Mucosa of stomach (tissue), 1 donor: ENCODE measurements at regions not wholly inside any gene's neighbourhood (a gene's known extent, or its start where the extent isn't known, plus 50 kb on each side); places are given as distances from the start of the nearest gene placed in this dataset.

Experiments used
- H3K27me3 ChIP-seq: one replicate; pipeline ENCODE4 v1.7.0; 2013; ENCODE audit warnings: mild to moderate bottlenecking, low read length; ENCODE audit not compliant: control insufficient read depth, insufficient read depth
- H3K36me3 ChIP-seq: one replicate; pipeline ENCODE4 v1.7.0; 2013; ENCODE audit warnings: low read length; ENCODE audit not compliant: control insufficient read depth, insufficient read depth
- H3K4me1 ChIP-seq: one replicate; pipeline ENCODE4 v1.7.0; 2013; ENCODE audit warnings: mild to moderate bottlenecking, low read length; ENCODE audit not compliant: control insufficient read depth, insufficient read depth
- H3K4me3 ChIP-seq: one replicate; pipeline ENCODE4 v1.7.0; 2013; ENCODE audit warnings: low read length
- H3K9ac ChIP-seq: one replicate; pipeline ENCODE4 v1.7.0; 2013; ENCODE audit warnings: mild to moderate bottlenecking, low read length, moderate library complexity
- H3K9me3 ChIP-seq: one replicate; pipeline ENCODE4 v1.7.0; 2013; ENCODE audit warnings: mild to moderate bottlenecking, low read length, moderate library complexity; ENCODE audit not compliant: control insufficient read depth
- donor health status: Pancreatic carcinoma.

- H3K9me3 ChIP-seq, result no peaks in the 10 kb centered on the region
- no peaks in the 10 kb centered on the region for H3K27me3 ChIP-seq
- H3K4me1 ChIP-seq, result no peaks in the 10 kb centered on the region
- no peak overlapping the region for H3K9ac ChIP-seq
- H3K36me3 ChIP-seq, result no peaks in the 10 kb centered on the region
- no peak overlapping the region for H3K4me3 ChIP-seq
These were observed 735.1 kb upstream of the MARCKS start for GRCh38 chr6:113122060-113122459.

GRCh38 chr6:113125626-113126025 lies 731.5 kb upstream of the MARCKS start:
- no peaks in the 10 kb centered on the region for H3K9me3 ChIP-seq
- no peaks in the 10 kb centered on the region for H3K36me3 ChIP-seq
- no peaks in the 10 kb centered on the region for H3K27me3 ChIP-seq
- no peak overlapping the region for H3K9ac ChIP-seq
- no peak overlapping the region for H3K4me3 ChIP-seq
- H3K4me1 ChIP-seq, result no peaks in the 10 kb centered on the region

- no peaks in the 10 kb centered on the region for H3K4me1 ChIP-seq
- H3K4me3 ChIP-seq, result no peak overlapping the region
- H3K9me3 ChIP-seq, result no peaks in the 10 kb centered on the region
- H3K36me3 ChIP-seq, result no peaks in the 10 kb centered on the region
- no peaks in the 10 kb centered on the region for H3K27me3 ChIP-seq
- no peak overlapping the region for H3K9ac ChIP-seq
These were observed 729.2 kb upstream of the MARCKS start for GRCh38 chr6:113127786-113128419.

GRCh38 chr6:113128661-113129060 lies 728.5 kb upstream of the MARCKS start:
- Histone ChIP-seq H3K36me3 (no peaks in the 10 kb centered on the region), H3K27me3 (no peaks in the 10 kb centered on the region), H3K9me3 (no peaks in the 10 kb centered on the region), H3K9ac (no peak overlapping the region), H3K4me1 (no peaks in the 10 kb centered on the region), H3K4me3 (no peak overlapping the region)

GRCh38 chr6:113129991-113130390 lies 727.2 kb upstream of the MARCKS start:
- no peaks in the 10 kb centered on the region for H3K36me3 ChIP-seq
- no peak overlapping the region for H3K4me3 ChIP-seq
- H3K27me3 ChIP-seq, result no peaks in the 10 kb centered on the region
- no peaks in the 10 kb centered on the region for H3K9me3 ChIP-seq
- H3K4me1 ChIP-seq, result no peaks in the 10 kb centered on the region
- no peak overlapping the region for H3K9ac ChIP-seq

GRCh38 chr6:113137426-113137825 lies 719.7 kb upstream of the MARCKS start:
- no peak overlapping the region for H3K4me3 ChIP-seq
- H3K4me1 ChIP-seq, result no peaks in the 10 kb centered on the region
- no peaks in the 10 kb centered on the region for H3K27me3 ChIP-seq
- H3K36me3 ChIP-seq, result no peaks in the 10 kb centered on the region
- no peak overlapping the region for H3K9ac ChIP-seq
- H3K9me3 ChIP-seq, result no peaks in the 10 kb centered on the region

GRCh38 chr6:113140721-113141120 lies 716.4 kb upstream of the MARCKS start:
- H3K9ac ChIP-seq, result no peak overlapping the region

GRCh38 chr6:113141901-113142300 lies 715.2 kb upstream of the MARCKS start:
- no peaks in the 10 kb centered on the region for H3K9me3 ChIP-seq
- H3K36me3 ChIP-seq, result no peaks in the 10 kb centered on the region
- H3K27me3 ChIP-seq, result no peaks in the 10 kb centered on the region
- H3K9ac ChIP-seq, result no peak overlapping the region
- H3K4me3 ChIP-seq, result no peak overlapping the region
- H3K4me1 ChIP-seq, result no peaks in the 10 kb centered on the region

More at GRCh38 chr6:113140721-113141120, 716.4 kb upstream of the MARCKS start:
- H3K4me3 ChIP-seq, result no peak overlapping the region
- no peaks in the 10 kb centered on the region for H3K9me3 ChIP-seq
- H3K4me1 ChIP-seq, result no peaks in the 10 kb centered on the region
- no peaks in the 10 kb centered on the region for H3K36me3 ChIP-seq
- H3K27me3 ChIP-seq, result no peaks in the 10 kb centered on the region

- Histone ChIP-seq H3K36me3 (no peaks in the 10 kb centered on the region), H3K27me3 (no peaks in the 10 kb centered on the region), H3K9me3 (no peaks in the 10 kb centered on the region), H3K4me3 (no peak overlapping the region), H3K9ac (no peak overlapping the region), H3K4me1 (no peaks in the 10 kb centered on the region)
These were observed 714.4 kb upstream of the MARCKS start for GRCh38 chr6:113142671-113143174.

GRCh38 chr6:113143206-113143605 lies 713.9 kb upstream of the MARCKS start:
- no peaks in the 10 kb centered on the region for H3K4me1 ChIP-seq
- H3K4me3 ChIP-seq, result no peak overlapping the region
- H3K27me3 ChIP-seq, result no peaks in the 10 kb centered on the region
- no peaks in the 10 kb centered on the region for H3K9me3 ChIP-seq
- H3K36me3 ChIP-seq, result no peaks in the 10 kb centered on the region
- H3K9ac ChIP-seq, result no peak overlapping the region

GRCh38 chr6:113144117-113144516 lies 713.0 kb upstream of the MARCKS start:
- no peaks in the 10 kb centered on the region for H3K36me3 ChIP-seq
- no peaks in the 10 kb centered on the region for H3K4me1 ChIP-seq
- no peak overlapping the region for H3K9ac ChIP-seq
- no peak overlapping the region for H3K4me3 ChIP-seq
- no peaks in the 10 kb centered on the region for H3K9me3 ChIP-seq
- H3K27me3 ChIP-seq, result no peaks in the 10 kb centered on the region

- no peaks in the 10 kb centered on the region for H3K27me3 ChIP-seq
- no peaks in the 10 kb centered on the region for H3K4me1 ChIP-seq
- no peak overlapping the region for H3K4me3 ChIP-seq
- no peaks in the 10 kb centered on the region for H3K9me3 ChIP-seq
- no peaks in the 10 kb centered on the region for H3K36me3 ChIP-seq
- no peak overlapping the region for H3K9ac ChIP-seq
These were observed 710.3 kb upstream of the MARCKS start for GRCh38 chr6:113146878-113147277.

- Histone ChIP-seq H3K27me3 (no peaks in the 10 kb centered on the region), H3K9ac (no peak overlapping the region), H3K4me1 (no peaks in the 10 kb centered on the region), H3K36me3 (no peaks in the 10 kb centered on the region), H3K4me3 (no peak overlapping the region), H3K9me3 (no peaks in the 10 kb centered on the region)
These were observed 709.6 kb upstream of the MARCKS start for GRCh38 chr6:113147544-113147943.
